UCSD-AML1 (cell line): ENCODE measurements at regions not wholly inside any gene's neighbourhood (a gene's known extent, or its start where the extent isn't known, plus 50 kb on each side); places are given as distances from the start of the nearest gene placed in this dataset.

Experiments used
- DNase-seq: peaks from one replicate; lab custom pipeline; 2025; ENCODE audit not compliant: unreplicated experiment; lab: John Stamatoyannopoulos, UW

GRCh38 chr7:81606078-81606863 lies 163.6 kb downstream of the HGF start:
- DNase-seq, result no peak

GRCh38 chr7:81605493-81605892 lies 164.4 kb downstream of the HGF start:
- DNase-seq, result no peak

- DNase-seq, result no peak
These were observed 165.1 kb downstream of the HGF start for GRCh38 chr7:81604808-81605174.

- DNase-seq, result no peak
These were observed 165.6 kb downstream of the HGF start for GRCh38 chr7:81604075-81604807.

- DNase-seq, result no peak
These were observed 169.2 kb downstream of the HGF start for GRCh38 chr7:81600608-81601007.

- no peak for DNase-seq
These were observed 170.9 kb downstream of the HGF start for GRCh38 chr7:81598951-81599350.

- DNase-seq, result no peak
These were observed 175.1 kb downstream of the HGF start for GRCh38 chr7:81594767-81595166.

GRCh38 chr7:81590131-81590530 lies 179.7 kb downstream of the HGF start:
- no peak for DNase-seq

GRCh38 chr7:81584667-81585066 lies 185.2 kb downstream of the HGF start:
- DNase-seq, result no peak

- no peak for DNase-seq
These were observed 185.8 kb downstream of the HGF start for GRCh38 chr7:81583882-81584533.

- DNase-seq, result no peak
These were observed 186.8 kb downstream of the HGF start for GRCh38 chr7:81583090-81583489.

GRCh38 chr7:81577642-81578340 lies 192.1 kb downstream of the HGF start:
- DNase-seq, result no peak

- DNase-seq, result no peak
These were observed 195.0 kb downstream of the HGF start for GRCh38 chr7:81574723-81575326.

- DNase-seq, result no peak
These were observed 195.9 kb downstream of the HGF start for GRCh38 chr7:81573932-81574331.

GRCh38 chr7:81573128-81573527 lies 196.7 kb downstream of the HGF start:
- DNase-seq, result no peak

- DNase-seq, result no peak
These were observed 207.3 kb downstream of the HGF start for GRCh38 chr7:81562581-81562980.

- no peak for DNase-seq
These were observed 209.1 kb downstream of the HGF start for GRCh38 chr7:81560708-81561107.

- DNase-seq, result no peak
These were observed 220.3 kb downstream of the HGF start for GRCh38 chr7:81549484-81550016.

- no peak for DNase-seq
These were observed 234.9 kb downstream of the HGF start for GRCh38 chr7:81534996-81535395.

GRCh38 chr7:81534446-81534845 lies 235.4 kb downstream of the HGF start:
- DNase-seq, result no peak

- no peak for DNase-seq
These were observed 235.9 kb downstream of the HGF start for GRCh38 chr7:81533931-81534330.
